ENCODE measurements at regions not wholly inside any gene's neighbourhood (a gene's known extent, or its start where the extent isn't known, plus 50 kb on each side); places are given as distances from the start of the nearest gene placed in this dataset.

- TF ChIP-seq, protein P1, sequence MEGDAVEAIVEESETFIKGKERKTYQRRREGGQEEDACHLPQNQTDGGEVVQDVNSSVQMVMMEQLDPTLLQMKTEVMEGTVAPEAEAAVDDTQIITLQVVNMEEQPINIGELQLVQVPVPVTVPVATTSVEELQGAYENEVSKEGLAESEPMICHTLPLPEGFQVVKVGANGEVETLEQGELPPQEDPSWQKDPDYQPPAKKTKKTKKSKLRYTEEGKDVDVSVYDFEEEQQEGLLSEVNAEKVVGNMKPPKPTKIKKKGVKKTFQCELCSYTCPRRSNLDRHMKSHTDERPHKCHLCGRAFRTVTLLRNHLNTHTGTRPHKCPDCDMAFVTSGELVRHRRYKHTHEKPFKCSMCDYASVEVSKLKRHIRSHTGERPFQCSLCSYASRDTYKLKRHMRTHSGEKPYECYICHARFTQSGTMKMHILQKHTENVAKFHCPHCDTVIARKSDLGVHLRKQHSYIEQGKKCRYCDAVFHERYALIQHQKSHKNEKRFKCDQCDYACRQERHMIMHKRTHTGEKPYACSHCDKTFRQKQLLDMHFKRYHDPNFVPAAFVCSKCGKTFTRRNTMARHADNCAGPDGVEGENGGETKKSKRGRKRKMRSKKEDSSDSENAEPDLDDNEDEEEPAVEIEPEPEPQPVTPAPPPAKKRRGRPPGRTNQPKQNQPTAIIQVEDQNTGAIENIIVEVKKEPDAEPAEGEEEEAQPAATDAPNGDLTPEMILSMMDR (conservative IDR thresholded peaks at IDR 0.05) = no peak
- no peak for TF ChIP-seq ZFX (IDR thresholded peaks at IDR 0.05)
Measured at GRCh38 chr3:168262887-168263286, 167.2 kb upstream of the GOLIM4 start.
